ENCODE measurements at regions not wholly inside any gene's neighbourhood (a gene's known extent, or its start where the extent isn't known, plus 50 kb on each side); places are given as distances from the start of the nearest gene placed in this dataset.

DNA sequence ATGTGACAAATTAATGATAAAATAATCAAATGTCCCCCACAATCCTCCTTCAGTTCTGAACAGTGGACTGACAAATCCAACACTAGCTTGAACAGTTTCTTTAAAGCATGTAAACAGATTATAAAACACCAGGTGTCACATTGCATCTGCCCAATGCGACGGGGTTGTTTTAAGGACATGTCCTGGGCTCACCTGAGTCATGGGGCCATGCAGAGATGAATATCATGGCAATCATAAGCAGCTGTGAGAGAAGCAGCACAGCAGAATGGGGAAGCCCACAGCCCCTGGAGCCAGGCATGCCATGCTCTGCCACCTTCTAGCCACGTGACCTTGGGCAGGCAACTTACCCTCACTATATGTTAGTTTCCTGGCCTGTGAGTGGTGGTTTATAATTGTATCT lies 93.9 kb upstream of the KCNA4 start:
- DNase-seq (ENCODE audit: insufficient read length, low spot score, missing footprints), result no peak

DNA sequence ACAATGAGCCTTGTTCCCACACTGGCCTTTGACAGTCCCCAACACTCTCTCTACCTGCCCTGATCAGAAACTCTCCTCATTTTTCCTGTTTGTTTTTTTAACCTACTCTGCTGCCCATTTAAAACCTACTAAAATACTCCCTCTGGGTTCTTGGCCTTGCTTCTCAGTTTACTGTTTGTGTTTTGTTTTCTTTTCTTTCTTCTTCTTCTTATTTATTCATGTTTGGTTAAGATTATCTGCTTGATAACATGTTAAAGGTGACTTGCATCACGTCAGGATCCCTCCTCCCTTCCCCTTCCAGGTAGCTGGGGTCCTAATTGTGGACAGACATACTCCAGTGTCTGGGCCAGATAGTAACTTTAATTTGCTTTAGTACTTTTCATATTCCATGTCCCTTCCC lies 95.0 kb upstream of the KCNA4 start:
- H3K4me1 ChIP-seq (ENCODE audit: insufficient read depth, low read length), result no peaks in the 10 kb centered on the region
- no peak overlapping the region for H3K27ac ChIP-seq (ENCODE audit: low read depth, low read length)
- no peaks in the 10 kb centered on the region for H4K20me1 ChIP-seq (ENCODE audit: insufficient read depth, low read length)
- TF ChIP-seq CTCF (IDR thresholded peaks at IDR 0.05; ENCODE audit: extremely low read depth, low read depth, low read length), result no peak
- no peak overlapping the region for H2AFZ ChIP-seq (ENCODE audit: low read length)
- no peaks in the 10 kb centered on the region for H3K27me3 ChIP-seq (ENCODE audit: insufficient read depth, low read length)
- peaks cover 2% of the 10 kb centered on the region for H3K9me3 ChIP-seq (ENCODE audit: low read depth, low read length)
- H3K36me3 ChIP-seq (ENCODE audit: insufficient read depth, low read length), result no peaks in the 10 kb centered on the region
- no peak for DNase-seq (ENCODE audit: insufficient read length, low spot score, missing footprints)
- H3K4me3 ChIP-seq (ENCODE audit: insufficient read depth, low read length), result no peak overlapping the region
- H3K79me2 ChIP-seq (ENCODE audit: insufficient read depth, low read length), result no peaks in the 10 kb centered on the region
- no peak overlapping the region for H3K4me2 ChIP-seq (ENCODE audit: insufficient read depth, low read length)

More for the DNA sequence above, 93.9 kb upstream of the KCNA4 start:
- TF ChIP-seq CTCF (IDR thresholded peaks at IDR 0.05; ENCODE audit: extremely low read depth, low read depth, low read length), result no peak
- H3K27ac ChIP-seq (ENCODE audit: low read depth, low read length), result no peak overlapping the region
- H2AFZ ChIP-seq (ENCODE audit: low read length), result no peak overlapping the region
- no peaks in the 10 kb centered on the region for H4K20me1 ChIP-seq (ENCODE audit: insufficient read depth, low read length)
- no peaks in the 10 kb centered on the region for H3K27me3 ChIP-seq (ENCODE audit: insufficient read depth, low read length)
- no peaks in the 10 kb centered on the region for H3K4me1 ChIP-seq (ENCODE audit: insufficient read depth, low read length)
- peaks cover 2% of the 10 kb centered on the region for H3K9me3 ChIP-seq (ENCODE audit: low read depth, low read length)
- H3K4me2 ChIP-seq (ENCODE audit: insufficient read depth, low read length), result no peak overlapping the region
- no peaks in the 10 kb centered on the region for H3K79me2 ChIP-seq (ENCODE audit: insufficient read depth, low read length)
- no peak overlapping the region for H3K4me3 ChIP-seq (ENCODE audit: insufficient read depth, low read length)
- H3K36me3 ChIP-seq (ENCODE audit: insufficient read depth, low read length), result no peaks in the 10 kb centered on the region

DNA sequence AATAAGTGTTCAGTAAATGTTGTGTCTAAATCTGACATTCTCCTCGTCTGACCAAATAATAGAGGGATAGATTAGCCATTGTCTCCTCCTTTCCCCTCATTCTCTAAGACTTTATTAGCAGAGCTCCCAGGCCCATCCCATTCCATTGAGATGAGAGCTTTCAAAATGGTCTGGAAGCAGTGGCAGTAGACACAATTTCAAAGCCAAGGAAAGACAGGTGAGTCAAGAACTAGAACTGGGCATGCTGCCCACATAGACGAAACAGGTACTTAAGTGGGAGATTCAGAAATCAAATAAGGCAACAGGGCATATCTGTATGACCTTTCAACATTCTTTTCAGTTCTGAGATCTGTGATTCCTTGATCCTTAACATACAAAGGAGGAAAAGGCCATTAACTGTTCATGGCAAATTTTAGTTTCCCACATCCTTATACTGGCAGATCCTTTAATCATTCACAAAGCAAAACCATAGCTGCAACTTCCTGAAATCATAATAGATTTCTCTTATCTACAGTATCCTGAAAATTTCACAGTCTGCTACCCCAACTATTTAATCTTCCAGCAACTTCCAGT lies 96.6 kb upstream of the KCNA4 start:
- Histone ChIP-seq H3K9me3 (ENCODE audit: low read depth, low read length) (peaks cover 2% of the 10 kb centered on the region), H2AFZ (ENCODE audit: low read length) (no peak overlapping the region), H4K20me1 (ENCODE audit: insufficient read depth, low read length) (no peaks in the 10 kb centered on the region), H3K79me2 (ENCODE audit: insufficient read depth, low read length) (no peaks in the 10 kb centered on the region), H3K4me3 (ENCODE audit: insufficient read depth, low read length) (no peak overlapping the region), H3K27ac (ENCODE audit: low read depth, low read length) (no peak overlapping the region), H3K4me2 (ENCODE audit: insufficient read depth, low read length) (no peak overlapping the region), H3K36me3 (ENCODE audit: insufficient read depth, low read length) (no peaks in the 10 kb centered on the region), H3K4me1 (ENCODE audit: insufficient read depth, low read length) (no peaks in the 10 kb centered on the region), H3K27me3 (ENCODE audit: insufficient read depth, low read length) (no peaks in the 10 kb centered on the region)
- no peak for TF ChIP-seq CTCF (IDR thresholded peaks at IDR 0.05; ENCODE audit: extremely low read depth, low read depth, low read length)
- no peak for DNase-seq (ENCODE audit: insufficient read length, low spot score, missing footprints)

DNA sequence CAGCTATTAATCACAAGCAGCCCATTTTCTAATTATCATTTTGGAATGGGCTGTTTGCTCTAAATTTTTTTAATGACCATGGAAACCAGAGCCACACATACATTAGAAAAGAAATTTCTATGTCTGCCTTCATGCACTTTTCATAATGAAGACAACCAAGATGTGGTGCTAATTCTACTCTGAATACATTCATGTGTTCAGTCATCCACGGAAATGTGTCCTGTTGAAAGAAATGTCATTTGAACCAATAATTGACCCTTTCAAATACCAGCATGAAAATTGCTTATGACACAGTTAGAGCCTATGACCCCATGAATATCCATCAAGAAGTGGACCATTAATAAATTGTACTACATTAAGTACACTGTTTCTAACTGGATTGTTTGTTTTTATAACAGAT lies 99.7 kb upstream of the KCNA4 start:
- no peak overlapping the region for H3K27ac ChIP-seq (ENCODE audit: low read depth, low read length)
- no peaks in the 10 kb centered on the region for H3K4me1 ChIP-seq (ENCODE audit: insufficient read depth, low read length)
- TF ChIP-seq CTCF (IDR thresholded peaks at IDR 0.05; ENCODE audit: extremely low read depth, low read depth, low read length), result no peak
- no peak overlapping the region for H3K4me2 ChIP-seq (ENCODE audit: insufficient read depth, low read length)
- H3K27me3 ChIP-seq (ENCODE audit: insufficient read depth, low read length), result no peaks in the 10 kb centered on the region
- H3K9me3 ChIP-seq (ENCODE audit: low read depth, low read length), result no peaks in the 10 kb centered on the region
- no peaks in the 10 kb centered on the region for H3K36me3 ChIP-seq (ENCODE audit: insufficient read depth, low read length)
- no peaks in the 10 kb centered on the region for H4K20me1 ChIP-seq (ENCODE audit: insufficient read depth, low read length)
- no peak overlapping the region for H2AFZ ChIP-seq (ENCODE audit: low read length)
- H3K79me2 ChIP-seq (ENCODE audit: insufficient read depth, low read length), result no peaks in the 10 kb centered on the region
- no peak for DNase-seq (ENCODE audit: insufficient read length, low spot score, missing footprints)
- H3K4me3 ChIP-seq (ENCODE audit: insufficient read depth, low read length), result no peak overlapping the region

All from osteoblast (primary cell).